GM12892 (cell line): ENCODE measurements at regions not wholly inside any gene's neighbourhood (a gene's known extent, or its start where the extent isn't known, plus 50 kb on each side); places are given as distances from the start of the nearest gene placed in this dataset.

Experiments
- POLR2A ChIP-seq: IDR thresholded peaks from 2 replicates; pipeline ENCODE4 v1.6.1; 2011; ENCODE audit warnings: low read depth, low read length, control low read depth
- TAF1 ChIP-seq: IDR thresholded peaks from 2 replicates; pipeline ENCODE4 v1.6.1; 2011; ENCODE audit warnings: low read depth, mild to moderate bottlenecking, control low read depth, low read length, borderline replicate concordance

DNA sequence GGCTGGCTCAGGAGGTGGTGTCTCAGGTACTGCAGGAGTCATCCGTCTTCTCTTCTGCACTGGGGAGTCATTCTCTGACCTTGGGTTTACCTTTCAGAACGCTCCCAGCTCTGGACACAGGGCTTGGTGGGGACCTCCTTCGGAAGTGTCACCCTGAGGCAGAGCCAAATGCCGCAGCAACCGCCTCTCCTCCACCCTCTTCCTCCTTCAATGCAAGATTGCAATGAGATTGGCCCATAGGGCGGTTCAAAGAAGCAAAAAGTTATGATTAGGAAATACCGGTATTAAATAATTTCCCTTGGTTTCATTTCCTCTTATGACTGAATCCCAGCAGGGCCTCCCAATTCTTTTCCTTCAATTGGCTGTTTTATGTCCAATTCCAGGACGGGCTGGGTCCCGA, 178.8 kb downstream of the ACKR3 start:
- no peak for TF ChIP-seq POLR2A
- no peak for TF ChIP-seq TAF1
